ENCODE measurements at regions not wholly inside any gene's neighbourhood (a gene's known extent, or its start where the extent isn't known, plus 50 kb on each side); places are given as distances from the start of the nearest gene placed in this dataset.

DNA sequence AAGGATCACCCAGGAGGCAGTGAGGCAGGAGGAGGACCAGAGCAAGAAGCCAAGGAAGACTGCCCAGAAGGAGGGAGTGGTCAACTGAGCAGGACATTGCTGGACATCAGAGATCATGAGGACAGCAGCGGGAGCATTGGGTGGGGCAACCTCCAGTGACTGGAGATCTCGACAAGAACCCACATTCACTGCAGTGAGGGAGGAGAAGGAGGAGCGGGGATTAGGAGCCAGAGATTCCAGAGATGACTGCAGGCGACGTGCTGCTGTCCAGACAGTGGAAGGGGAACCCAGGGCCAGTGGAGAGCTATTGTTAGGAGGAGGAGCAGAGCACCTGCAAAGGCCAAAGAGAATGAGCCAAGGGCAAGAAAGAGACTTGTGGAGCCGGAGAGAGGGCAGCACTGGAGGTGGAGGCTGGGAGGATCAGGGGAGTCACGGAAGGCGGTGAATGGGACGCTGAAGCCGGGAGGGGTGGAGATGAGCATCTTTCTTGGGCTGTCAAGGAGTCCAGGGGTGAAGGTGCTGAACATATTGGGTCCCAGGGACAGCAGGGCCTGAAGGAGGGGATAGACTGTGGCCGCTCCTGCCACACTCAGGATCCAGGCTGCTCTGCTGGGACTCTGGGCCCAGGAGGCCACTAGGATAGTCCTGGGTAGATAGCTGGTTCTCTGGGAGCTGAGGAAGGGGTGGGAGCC lies 140.1 kb upstream of the UNC5B start (continued):
- TF ChIP-seq REST (IDR thresholded peaks at IDR 0.05; ENCODE audit: borderline replicate concordance) (no peak), REST (CRISPR knock-in tag; IDR thresholded peaks at IDR 0.05; ENCODE audit: low read depth) (no peak), SMARCA4 (IDR thresholded peaks at IDR 0.05) (no peak), ELK1 (CRISPR knock-in tag; IDR thresholded peaks at IDR 0.05) (no peak), PHF20 (IDR thresholded peaks at IDR 0.05; ENCODE audit: partially characterized antibody) (no peak), RERE (CRISPR knock-in tag; IDR thresholded peaks at IDR 0.05; ENCODE audit: borderline replicate concordance) (no peak), PRPF4 (IDR thresholded peaks at IDR 0.05; ENCODE audit: insufficient read depth, low read depth, low read length, poor library complexity, severe bottlenecking) (no peak), POLR2G (IDR thresholded peaks at IDR 0.05; ENCODE audit: low read depth, low read length) (no peak), CCAR2 (IDR thresholded peaks at IDR 0.05; ENCODE audit: low read depth, low read length) (no peak), NBN (IDR thresholded peaks at IDR 0.05; ENCODE audit: low read depth) (no peak), L3MBTL2 (IDR thresholded peaks at IDR 0.05) (no peak), RBM14 (IDR thresholded peaks at IDR 0.05; ENCODE audit: borderline replicate concordance, insufficient read depth, low read depth, low read length) (no peak), ZNF263 (CRISPR knock-in tag; IDR thresholded peaks at IDR 0.05; ENCODE audit: borderline replicate concordance) (no peak)

Data from K562 (cell line).